ENCODE measurements at regions not wholly inside any gene's neighbourhood (a gene's known extent, or its start where the extent isn't known, plus 50 kb on each side); places are given as distances from the start of the nearest gene placed in this dataset.

- ATAC-seq (no peak), DNase-seq (ENCODE audit: low read depth, low spot score) (no peak)
- intact Hi-C loops (cut with micrococcal nuclease), result no loop called here
- ChIA-PET POLR2A (no interaction called here), RAD21 (ENCODE audit: low non-redundant PET in 1 of 2, low total read pairs in 2 of 2, uncharacterized antibody in 2 of 2, unreplicated experiment in 2 of 2) (no interaction called here), CTCF (no interaction called here)
- Histone ChIP-seq H2AFZ (ENCODE audit: low read depth, low read length, poor library complexity, severe bottlenecking) (no peak overlapping the region), H3K27me3 (ENCODE audit: insufficient read depth, low read length) (no peaks in the 10 kb centered on the region), H3K9me2 (ENCODE audit: insufficient read depth) (no peaks in the 10 kb centered on the region; the same call in 1 of the 2 replicates), H3K79me2 (ENCODE audit: insufficient read depth, low read length) (no peaks in the 10 kb centered on the region), H3K4me1 (ENCODE audit: control insufficient read depth in 1 of 2, insufficient read depth in 2 of 2, low read length in 2 of 2) (no peaks in the 10 kb centered on the region), H3K4me3 (replicated peaks in 1 of 2; ENCODE audit: low read depth in 1 of 2, low read length in 2 of 2) (no peak overlapping the region), H3K36me3 (ENCODE audit: control insufficient read depth in 1 of 2, insufficient read depth in 2 of 2, low read length in 2 of 2) (no peaks in the 10 kb centered on the region), H3K27ac (ENCODE audit: low read depth, low read length) (no peak overlapping the region), H3K4me2 (ENCODE audit: low read length) (no peak overlapping the region), H3K9ac (ENCODE audit: low read length) (no peak overlapping the region), H3K9me3 (ENCODE audit: control insufficient read depth in 1 of 2, insufficient read depth in 1 of 2, low read depth in 1 of 2, low read length in 2 of 2) (no peaks in the 10 kb centered on the region), H4K20me1 (ENCODE audit: insufficient read depth) (no peaks in the 10 kb centered on the region)
- TF ChIP-seq EZH2phosphoT487 (IDR thresholded peaks at IDR 0.05; ENCODE audit: borderline replicate concordance), result no peak
- TF ChIP-seq FOSL1 (IDR thresholded peaks at IDR 0.05; ENCODE audit: low read depth), result no peak
- no peak for TF ChIP-seq EGR1 (IDR thresholded peaks at IDR 0.05; ENCODE audit: low read depth)
- TF ChIP-seq EZH2 (IDR thresholded peaks at IDR 0.05), result no peak
- TF ChIP-seq POLR2A (IDR thresholded peaks at IDR 0.05; ENCODE audit: borderline replicate concordance, extremely low read depth, insufficient read depth, insufficient read length), result no peak
- TF ChIP-seq RAD21 (IDR thresholded peaks at IDR 0.05; ENCODE audit: low read depth), result no peak
- no peak for TF ChIP-seq ATF3 (IDR thresholded peaks at IDR 0.05)
- TF ChIP-seq POLR2AphosphoS5 (IDR thresholded peaks at IDR 0.05; ENCODE audit: low read depth, low read length), result no peak
- TF ChIP-seq SIN3A (IDR thresholded peaks at IDR 0.05; ENCODE audit: low read depth), result no peak
- no peak for TF ChIP-seq MAX (IDR thresholded peaks at IDR 0.05)
- TF ChIP-seq YY1 (IDR thresholded peaks at IDR 0.05; ENCODE audit: extremely low read depth, insufficient replicate concordance, low read depth, low read length), result no peak
- no peak for TF ChIP-seq ELF1 (IDR thresholded peaks at IDR 0.05; ENCODE audit: borderline replicate concordance, low read depth)
- no peak for TF ChIP-seq CEBPB (IDR thresholded peaks at IDR 0.05; ENCODE audit: low read depth)
- no peak for TF ChIP-seq ZNF274 (IDR thresholded peaks at IDR 0.05; ENCODE audit: low read depth, low read length)
- no peak for TF ChIP-seq SP1 (IDR thresholded peaks at IDR 0.05; ENCODE audit: low read depth)
- no peak for TF ChIP-seq CBX3 (IDR thresholded peaks at IDR 0.05; ENCODE audit: low read depth)
- no peak for TF ChIP-seq ZBTB33 (IDR thresholded peaks at IDR 0.05; ENCODE audit: extremely low read depth, insufficient replicate concordance, low read length)
- no TSS peak for BruUV-seq (replicated peaks)
These were observed 224.8 kb downstream of the ZNF608 start for GRCh38 chr5:124521461-124522230.

All from HCT116 (cell line).